HCT116 (cell line): ENCODE measurements at regions not wholly inside any gene's neighbourhood (a gene's known extent, or its start where the extent isn't known, plus 50 kb on each side); places are given as distances from the start of the nearest gene placed in this dataset.

Source experiments
- ATAC-seq: fragments of 200-7000 bp; cut with Tn5 transposase; 2 replicates; pipeline ENCODE4 v1.9.1; 2020; ENCODE audit warnings: mild to moderate bottlenecking, moderate library complexity
- BruUV-seq: library from RNA; stranded (reverse); fragments of 400-500 nt; replicated peaks from 2 replicates; lab custom pipeline; 2021; lab: Mats Ljungman, UMichigan
- CTCF ChIA-PET: fragments of 300-600 bp; sonication (Branson Sonifier 250); formaldehyde crosslinking; loops from one replicate; lab custom pipeline; 2021; ENCODE audit warnings: antibody characterized with exemption; lab: Charles Lee
- POLR2A ChIA-PET: fragments of 300-600, 350-600 bp; sonication (Branson Sonifier 250); formaldehyde crosslinking; loops from one replicate; lab custom pipeline; 2021; ENCODE audit warnings: antibody characterized with exemption; lab: Charles Lee
- RAD21 ChIA-PET, 2 experiments: fragments of 300-600 bp; sonication (Branson Sonifier 250); formaldehyde crosslinking; loops; one replicate each; lab custom pipeline; 2023; ENCODE audit warnings: low total read pairs in 2 of 2; ENCODE audit not compliant: uncharacterized antibody in 2 of 2, unreplicated experiment in 2 of 2, low non-redundant PET in 1 of 2; lab: Charles Lee
- DNase-seq: peaks from one replicate; pipeline ENCODE4 v3.0.0-alpha.2; 2010; ENCODE audit warnings: low read depth, low spot score
- H2AFZ ChIP-seq: fragments of 200-600 bp; shearing (Covaris generic), sonication (generic); 2 replicates; pipeline ENCODE4 v1.6.1; 2017; ENCODE audit warnings: low read depth, mixed run types, mixed read lengths, antibody characterized with exemption, low read length; ENCODE audit not compliant: poor library complexity, severe bottlenecking
- H3K27ac ChIP-seq: 2 replicates; pipeline ENCODE4 v1.5.1; 2012; ENCODE audit warnings: low read depth, low read length
- H3K27me3 ChIP-seq: fragments of 200-600 bp; sonication (generic); 2 replicates; pipeline ENCODE4 v1.6.1; 2016; ENCODE audit warnings: mixed run types, low read length, mixed read lengths; ENCODE audit not compliant: insufficient read depth
- H3K36me3 ChIP-seq, 2 experiments: fragments of 200-500 bp in 1 of 2; fragments of 200-600 bp in 1 of 2; sonication (Bioruptor generic) in 1 of 2; sonication (generic) in 1 of 2; 2 replicates each; pipeline versions ENCODE4 v1.5.1 to v1.6.1; 2014 to 2016; ENCODE audit warnings: low read length in 2 of 2, inconsistent platforms in 1 of 2, mixed read lengths in 1 of 2, mixed run types in 1 of 2; ENCODE audit not compliant: insufficient read depth in 2 of 2, control insufficient read depth in 1 of 2
- H3K4me1 ChIP-seq, 2 experiments: fragments of 200-600 bp in 1 of 2; sonication (generic) in 1 of 2; 2 replicates each; pipeline versions ENCODE4 v1.5.1 to v1.6.1; 2012 to 2017; ENCODE audit warnings: low read length in 2 of 2, inconsistent platforms in 1 of 2, mild to moderate bottlenecking in 1 of 2, mixed read lengths in 1 of 2, mixed run types in 1 of 2, moderate library complexity in 1 of 2; ENCODE audit not compliant: insufficient read depth in 2 of 2, control insufficient read depth in 1 of 2
- H3K4me2 ChIP-seq: fragments of 200-600 bp; sonication (generic); 2 replicates; pipeline ENCODE4 v1.6.1; 2017; ENCODE audit warnings: mixed run types, low read length, mixed read lengths
- H3K4me3 ChIP-seq, 2 experiments: fragments of 200-600 bp in 1 of 2; sonication (generic) in 1 of 2; replicated peaks in 1 of 2; 2 replicates each; pipeline ENCODE4 v1.5.1; 2011 to 2016; ENCODE audit warnings: low read length in 2 of 2, control low read depth in 1 of 2, low read depth in 1 of 2, mild to moderate bottlenecking in 1 of 2, mixed read lengths in 1 of 2, mixed run types in 1 of 2
- H3K79me2 ChIP-seq: fragments of 200-600 bp; sonication (generic); 2 replicates; pipeline ENCODE4 v1.6.1; 2017; ENCODE audit warnings: mild to moderate bottlenecking, mixed run types, low read length, moderate library complexity, mixed read lengths; ENCODE audit not compliant: insufficient read depth
- H3K9ac ChIP-seq: fragments of 200-600 bp; sonication (generic); 2 replicates; pipeline ENCODE4 v1.6.1; 2016; ENCODE audit warnings: low read length, mixed read lengths
- H3K9me2 ChIP-seq: fragments of 200-600 bp; sonication (generic), shearing (Covaris generic); 2 replicates; pipeline ENCODE4 v1.6.1; 2017; ENCODE audit warnings: mixed run types, mild to moderate bottlenecking, moderate library complexity; ENCODE audit not compliant: insufficient read depth
- H3K9me3 ChIP-seq, 2 experiments: fragments of 200-500 bp in 1 of 2; fragments of 200-600 bp in 1 of 2; sonication (Bioruptor generic) in 1 of 2; sonication (generic) in 1 of 2; 2 replicates each; pipeline ENCODE4 v1.6.1; 2014 to 2017; ENCODE audit warnings: low read length in 2 of 2, mixed read lengths in 2 of 2, inconsistent platforms in 1 of 2, low read depth in 1 of 2, mild to moderate bottlenecking in 1 of 2, mixed run types in 1 of 2, moderate library complexity in 1 of 2; ENCODE audit not compliant: control insufficient read depth in 1 of 2, insufficient read depth in 1 of 2
- H4K20me1 ChIP-seq: fragments of 200-600 bp; sonication (generic), shearing (Covaris generic); 2 replicates; pipeline ENCODE4 v1.6.1; 2017; ENCODE audit warnings: mixed run types, mild to moderate bottlenecking, moderate library complexity; ENCODE audit not compliant: insufficient read depth
- ATF3 ChIP-seq: IDR thresholded peaks from 2 replicates; pipeline ENCODE4 v1.6.1; 2012
- CBX3 ChIP-seq: IDR thresholded peaks from 2 replicates; pipeline ENCODE4 v1.6.1; 2012; ENCODE audit warnings: low read depth
- CEBPB ChIP-seq: IDR thresholded peaks from 2 replicates; pipeline ENCODE4 v1.6.1; 2012; ENCODE audit warnings: low read depth
- CTCF ChIP-seq, 3 experiments: fragments of 200-600 bp in 1 of 3; sonication (generic) in 1 of 3; IDR thresholded peaks in 2 of 3; conservative IDR thresholded peaks in 1 of 3; 2 replicates each; pipeline ENCODE4 v1.5.1; 2012 to 2017; ENCODE audit warnings: low read depth in 2 of 3, low read length in 2 of 3, antibody characterized with exemption in 1 of 3, borderline replicate concordance in 1 of 3, control low read depth in 1 of 3, mild to moderate bottlenecking in 1 of 3, mixed read lengths in 1 of 3, mixed run types in 1 of 3, moderate library complexity in 1 of 3; ENCODE audit not compliant: insufficient read depth in 1 of 3
- EGR1 ChIP-seq: IDR thresholded peaks from 2 replicates; pipeline ENCODE4 v1.6.1; 2012; ENCODE audit warnings: low read depth
- FOSL1 ChIP-seq: IDR thresholded peaks from 2 replicates; pipeline ENCODE4 v1.6.1; 2012; ENCODE audit warnings: low read depth
- POLR2A ChIP-seq: IDR thresholded peaks from 2 replicates; pipeline ENCODE4 v1.7.0; 2011; ENCODE audit warnings: borderline replicate concordance; ENCODE audit not compliant: insufficient read depth, insufficient read length; ENCODE audit errors: extremely low read depth
- POLR2AphosphoS5 ChIP-seq: IDR thresholded peaks from 2 replicates; pipeline ENCODE4 v1.6.1; 2011; ENCODE audit warnings: mild to moderate bottlenecking, low read depth, low read length, moderate library complexity
- SIN3A ChIP-seq: IDR thresholded peaks from 2 replicates; pipeline ENCODE4 v1.6.1; 2012; ENCODE audit warnings: low read depth
- SP1 ChIP-seq: IDR thresholded peaks from 2 replicates; pipeline ENCODE4 v1.6.1; 2012; ENCODE audit warnings: low read depth
- SRF ChIP-seq: IDR thresholded peaks from 2 replicates; pipeline ENCODE4 v1.6.1; 2012; ENCODE audit warnings: low read depth
- TCF7L2 ChIP-seq: IDR thresholded peaks from 2 replicates; pipeline ENCODE4 v1.7.0; 2011; ENCODE audit warnings: borderline replicate concordance, inconsistent platforms; ENCODE audit not compliant: insufficient read depth, insufficient read length; ENCODE audit errors: extremely low read depth
- YY1 ChIP-seq: IDR thresholded peaks from 2 replicates; pipeline ENCODE4 v1.6.1; 2011; ENCODE audit warnings: low read length, low read depth, moderate library complexity, mild to moderate bottlenecking; ENCODE audit not compliant: insufficient replicate concordance; ENCODE audit errors: extremely low read depth
- ZBTB33 ChIP-seq: IDR thresholded peaks from 2 replicates; pipeline ENCODE4 v1.6.1; 2011; ENCODE audit warnings: mild to moderate bottlenecking, low read length, moderate library complexity; ENCODE audit not compliant: insufficient replicate concordance; ENCODE audit errors: extremely low read depth
- intact Hi-C: fragments of 100-400 bp; cut with micrococcal nuclease; formaldehyde crosslinking; loops from 2 replicates; pipeline ENCODE4 v1.10.0; 2022

GRCh38 chr15:31239409-31239808 is 87.2 kb upstream of the KLF13 start:
- ChIA-PET CTCF (no interaction called here), POLR2A (no interaction called here), RAD21 (no interaction called here)
- H3K36me3 ChIP-seq: no peaks in the 10 kb centered on the region
- no peak overlapping the region for H3K4me2 ChIP-seq
- no TSS peak for BruUV-seq
- H4K20me1 ChIP-seq: no peaks in the 10 kb centered on the region
- TF ChIP-seq TCF7L2 (no peak), ATF3 (no peak), ZBTB33 (no peak), SRF (no peak), CBX3 (no peak), CTCF (IDR thresholded peaks at IDR 0.05 in 2 of 3, conservative IDR thresholded peaks at IDR 0.05 in 1 of 3; ENCODE audit: borderline replicate concordance in 1 of 3, insufficient read depth in 1 of 3, low read depth in 2 of 3, low read length in 2 of 3) (no peak), SIN3A (no peak), EGR1 (no peak), POLR2A (no peak), FOSL1 (no peak), YY1 (no peak), POLR2AphosphoS5 (no peak), SP1 (no peak), CEBPB (no peak)
- no peaks in the 10 kb centered on the region for H3K9me2 ChIP-seq
- H3K79me2 ChIP-seq: no peaks in the 10 kb centered on the region
- no peak overlapping the region for H3K9ac ChIP-seq
- peaks cover 12 to 14% of the 10 kb centered on the region in 2 experiments for H3K4me1 ChIP-seq
- no peaks in the 10 kb centered on the region for H3K9me3 ChIP-seq
- no peak overlapping the region for H3K27ac ChIP-seq
- H2AFZ ChIP-seq: no peak overlapping the region
- DNase-seq (no peak), ATAC-seq (no peak)
- intact Hi-C loops: no loop called here
- H3K4me3 ChIP-seq: no peak overlapping the region
- 0 out of 2 replicates have a peak, but pooled peaks cover 3% of the 10 kb centered on the region for H3K27me3 ChIP-seq
